BJ (cell line): ENCODE measurements at regions not wholly inside any gene's neighbourhood (a gene's known extent, or its start where the extent isn't known, plus 50 kb on each side); places are given as distances from the start of the nearest gene placed in this dataset.

ENCODE experiments used
- CTCF ChIA-PET: fragments of 350-600 bp; formaldehyde crosslinking; extraction: SDS; loops from one replicate; lab custom pipeline; 2021; ENCODE audit warnings: antibody characterized with exemption, inconsistent platforms; lab: Yijun Ruan, JAX
- POLR2A ChIA-PET: fragments of 300-600 bp; sonication (Branson Sonifier 250); formaldehyde crosslinking; extraction: SDS; loops from one replicate; lab custom pipeline; 2021; ENCODE audit warnings: antibody characterized with exemption; lab: Charles Lee
- DNase-seq: peaks from one replicate; pipeline ENCODE4 v3.0.0-alpha.2; 2011; ENCODE audit warnings: low read depth
- H3K27me3 ChIP-seq: 2 replicates; pipeline ENCODE4 v1.6.0; 2011; ENCODE audit warnings: low read length; ENCODE audit not compliant: control insufficient read depth, insufficient read depth
- H3K36me3 ChIP-seq: 2 replicates; pipeline ENCODE4 v1.5.1; 2011; ENCODE audit warnings: low read length; ENCODE audit not compliant: control insufficient read depth, insufficient read depth
- H3K4me3 ChIP-seq: 2 replicates; pipeline ENCODE4 v1.5.1; 2011; ENCODE audit warnings: low read depth, mild to moderate bottlenecking, control low read depth, low read length
- CTCF ChIP-seq: IDR thresholded peaks from 2 replicates; pipeline ENCODE4 v1.5.1; 2011; ENCODE audit warnings: low read depth, mild to moderate bottlenecking, control low read depth, inconsistent platforms, low read length, moderate library complexity; ENCODE audit not compliant: insufficient read depth

GRCh38 chr17:71528210-71528609 is 592.6 kb upstream of the SOX9 start:
- CTCF ChIA-PET = no interaction called here

GRCh38 chr17:71530248-71530647 is 590.6 kb upstream of the SOX9 start:
- DNase-seq = no peak
- POLR2A ChIA-PET = no interaction called here
- Histone ChIP-seq H3K36me3 (no peaks in the 10 kb centered on the region), H3K4me3 (no peak overlapping the region), H3K27me3 (no peaks in the 10 kb centered on the region)
- CTCF ChIA-PET = no interaction called here
- no peak for TF ChIP-seq CTCF

More at GRCh38 chr17:71528210-71528609, 592.6 kb upstream of the SOX9 start:
- POLR2A ChIA-PET = no interaction called here
- no peaks in the 10 kb centered on the region for H3K27me3 ChIP-seq
- H3K4me3 ChIP-seq = no peak overlapping the region
- DNase-seq = no peak
- no peaks in the 10 kb centered on the region for H3K36me3 ChIP-seq
- no peak for TF ChIP-seq CTCF

DNA sequence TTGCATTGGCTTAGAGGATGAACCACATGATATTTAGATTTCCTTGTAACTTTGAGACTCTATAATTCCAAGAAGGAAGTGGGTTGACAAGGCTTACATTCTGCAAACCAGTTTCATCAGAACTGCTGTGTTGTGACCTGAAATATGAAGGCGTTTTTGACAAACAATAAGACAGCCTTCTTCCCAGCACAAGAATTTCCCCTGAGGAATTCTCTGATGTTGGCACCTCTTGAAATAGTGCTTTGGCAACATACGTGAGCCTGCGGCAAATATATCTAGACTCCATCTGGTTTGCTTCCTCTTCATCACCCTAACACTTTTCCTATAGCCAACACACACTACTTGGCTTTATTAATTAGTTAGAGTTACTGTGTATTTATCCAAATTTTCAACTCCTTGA is 585.5 kb upstream of the SOX9 start:
- H3K27me3 ChIP-seq = no peaks in the 10 kb centered on the region
- no peak for DNase-seq
- TF ChIP-seq CTCF = no peak
- POLR2A ChIA-PET = no interaction called here
- H3K4me3 ChIP-seq = no peak overlapping the region
- CTCF ChIA-PET = no interaction called here
- H3K36me3 ChIP-seq = no peaks in the 10 kb centered on the region

GRCh38 chr17:71546419-71546818 is 574.4 kb upstream of the SOX9 start:
- CTCF ChIA-PET = no interaction called here

DNA sequence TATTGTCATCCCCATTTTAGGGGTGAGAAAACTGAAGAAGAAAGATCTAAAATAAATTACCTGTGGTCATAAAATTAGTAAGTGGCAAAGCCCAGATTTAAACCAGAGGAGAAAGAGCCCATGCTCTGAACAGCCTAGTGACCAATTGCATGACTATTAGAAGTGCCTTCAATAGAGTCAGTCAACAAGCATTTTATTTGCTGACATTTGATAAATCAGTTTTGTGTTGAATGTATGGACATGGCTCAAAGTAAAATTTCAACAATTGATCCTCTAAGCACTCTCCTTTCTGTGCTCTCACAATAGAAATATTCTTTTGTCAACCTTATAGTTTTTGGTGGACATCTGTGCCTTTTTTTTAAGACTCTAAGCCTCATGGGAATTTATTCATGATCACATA is 572.9 kb upstream of the SOX9 start:
- Histone ChIP-seq H3K27me3 (no peaks in the 10 kb centered on the region; the same call in 1 of the 2 replicates), H3K36me3 (no peaks in the 10 kb centered on the region), H3K4me3 (no peak overlapping the region)
- DNase-seq = no peak
- POLR2A ChIA-PET = no interaction called here
- no peak for TF ChIP-seq CTCF
- CTCF ChIA-PET = no interaction called here

More at GRCh38 chr17:71546419-71546818, 574.4 kb upstream of the SOX9 start:
- no peaks in the 10 kb centered on the region for H3K36me3 ChIP-seq
- H3K4me3 ChIP-seq = no peak overlapping the region
- H3K27me3 ChIP-seq = no peaks in the 10 kb centered on the region
- DNase-seq = no peak
- POLR2A ChIA-PET = no interaction called here
- no peak for TF ChIP-seq CTCF
